RWPE2 (cell line): ENCODE measurements at regions not wholly inside any gene's neighbourhood (a gene's known extent, or its start where the extent isn't known, plus 50 kb on each side); places are given as distances from the start of the nearest gene placed in this dataset.

Experiments used
- ATAC-seq: fragments of 200-7000 bp; cut with Tn5 transposase; 3 replicates; pipeline ENCODE4 v1.9.1; 2021; ENCODE audit warnings: low read depth
- DNase-seq: peaks from one replicate; pipeline ENCODE4 v3.0.0-alpha.2; 2020; ENCODE audit warnings: low spot score
- H3K27ac ChIP-seq: fragments of 450-650 bp; 2 replicates; pipeline ENCODE4 v1.5.1; 2017; ENCODE audit warnings: mild to moderate bottlenecking; ENCODE audit not compliant: poor library complexity, severe bottlenecking
- H3K27me3 ChIP-seq: fragments of 250-450 bp; sonication (Bioruptor Pico); 2 replicates; pipeline ENCODE4 v1.5.1; 2021; ENCODE audit warnings: mild to moderate bottlenecking, moderate library complexity; ENCODE audit not compliant: insufficient read depth, poor library complexity, severe bottlenecking
- H3K36me3 ChIP-seq: fragments of 250-450 bp; sonication (Bioruptor Pico); 2 replicates; pipeline ENCODE4 v1.5.1; 2020; ENCODE audit warnings: low read depth, mild to moderate bottlenecking, moderate library complexity
- H3K4me1 ChIP-seq: fragments of 250-450 bp; sonication (Bioruptor Pico); 2 replicates; pipeline ENCODE4 v1.5.1; 2021; ENCODE audit warnings: mild to moderate bottlenecking, moderate library complexity; ENCODE audit not compliant: insufficient read depth, poor library complexity, severe bottlenecking
- H3K4me3 ChIP-seq: fragments of 250-450 bp; sonication (Bioruptor Pico); 2 replicates; pipeline ENCODE4 v1.5.1; 2021; ENCODE audit warnings: mild to moderate bottlenecking, moderate library complexity; ENCODE audit not compliant: severe bottlenecking
- H3K9me3 ChIP-seq: fragments of 250-450 bp; sonication (Bioruptor Pico); 2 replicates; pipeline ENCODE4 v1.5.1; 2021; ENCODE audit warnings: mild to moderate bottlenecking, moderate library complexity; ENCODE audit not compliant: severe bottlenecking
- CTCF ChIP-seq: fragments of 450-650 bp; IDR thresholded peaks from one replicate; pipeline ENCODE4 v1.5.1; 2017; ENCODE audit warnings: mild to moderate bottlenecking, moderate library complexity; ENCODE audit not compliant: poor library complexity, severe bottlenecking

GRCh38 chr3:164679245-164679644 is 399.1 kb downstream of the SI start:
- Histone ChIP-seq H3K36me3 (no peaks in the 10 kb centered on the region), H3K4me3 (no peak overlapping the region), H3K27ac (no peak overlapping the region), H3K27me3 (no peaks in the 10 kb centered on the region), H3K9me3 (no peaks in the 10 kb centered on the region), H3K4me1 (no peaks in the 10 kb centered on the region)
- ATAC-seq = no peak
- DNase-seq = no peak
- TF ChIP-seq CTCF = no peak

- Histone ChIP-seq H3K4me1 (no peaks in the 10 kb centered on the region), H3K9me3 (no peaks in the 10 kb centered on the region), H3K27ac (no peak overlapping the region), H3K36me3 (no peaks in the 10 kb centered on the region), H3K4me3 (no peak overlapping the region), H3K27me3 (no peaks in the 10 kb centered on the region)
- no peak for DNase-seq
- TF ChIP-seq CTCF = no peak
- no peak for ATAC-seq
Observed at GRCh38 chr3:164677317-164677716, 401.0 kb downstream of the SI start.

- Histone ChIP-seq H3K4me1 (no peaks in the 10 kb centered on the region), H3K27ac (no peak overlapping the region), H3K27me3 (no peaks in the 10 kb centered on the region), H3K4me3 (no peak overlapping the region), H3K36me3 (no peaks in the 10 kb centered on the region), H3K9me3 (no peaks in the 10 kb centered on the region)
- no peak for TF ChIP-seq CTCF
- ATAC-seq = no peak
- DNase-seq = no peak
Observed at GRCh38 chr3:164673738-164674137, 404.6 kb downstream of the SI start.

GRCh38 chr3:164658125-164658524 is 420.2 kb downstream of the SI start:
- H3K9me3 ChIP-seq = no peaks in the 10 kb centered on the region
- H3K4me3 ChIP-seq = no peak overlapping the region
- H3K36me3 ChIP-seq = no peaks in the 10 kb centered on the region
- TF ChIP-seq CTCF = no peak
- ATAC-seq (no peak), DNase-seq (no peak)
- H3K27ac ChIP-seq = no peak overlapping the region
- no peaks in the 10 kb centered on the region for H3K27me3 ChIP-seq
- no peaks in the 10 kb centered on the region for H3K4me1 ChIP-seq

GRCh38 chr3:164657631-164658030 is 420.7 kb downstream of the SI start:
- H3K4me1 ChIP-seq = no peaks in the 10 kb centered on the region
- H3K4me3 ChIP-seq = no peak overlapping the region
- H3K9me3 ChIP-seq = no peaks in the 10 kb centered on the region
- no peak for DNase-seq
- TF ChIP-seq CTCF = no peak
- H3K27me3 ChIP-seq = no peaks in the 10 kb centered on the region
- ATAC-seq = no peak
- no peak overlapping the region for H3K27ac ChIP-seq
- H3K36me3 ChIP-seq = no peaks in the 10 kb centered on the region
